Epithelial cell of esophagus (primary cell): ENCODE measurements at regions not wholly inside any gene's neighbourhood (a gene's known extent, or its start where the extent isn't known, plus 50 kb on each side); places are given as distances from the start of the nearest gene placed in this dataset.
A peak's percentile ranks its signal among the peaks of the same experiment; 100 is the strongest.

Source experiments
- DNase-seq: peaks from one replicate; pipeline ENCODE4 v3.0.0; 2010; ENCODE audit warnings: low read depth
- H3K4me3 ChIP-seq: 2 replicates; pipeline ENCODE4 v1.5.1; 2011; ENCODE audit warnings: mild to moderate bottlenecking, low read length, control low read depth
- TF ChIP-seq, protein P1 (sequence below): IDR thresholded peaks from 2 replicates; pipeline ENCODE4 v1.5.1; 2011; ENCODE audit warnings: low read depth, mild to moderate bottlenecking, low read length, control low read depth, inconsistent platforms; ENCODE audit not compliant: insufficient read depth; ENCODE audit errors: missing control alignments

DNA sequence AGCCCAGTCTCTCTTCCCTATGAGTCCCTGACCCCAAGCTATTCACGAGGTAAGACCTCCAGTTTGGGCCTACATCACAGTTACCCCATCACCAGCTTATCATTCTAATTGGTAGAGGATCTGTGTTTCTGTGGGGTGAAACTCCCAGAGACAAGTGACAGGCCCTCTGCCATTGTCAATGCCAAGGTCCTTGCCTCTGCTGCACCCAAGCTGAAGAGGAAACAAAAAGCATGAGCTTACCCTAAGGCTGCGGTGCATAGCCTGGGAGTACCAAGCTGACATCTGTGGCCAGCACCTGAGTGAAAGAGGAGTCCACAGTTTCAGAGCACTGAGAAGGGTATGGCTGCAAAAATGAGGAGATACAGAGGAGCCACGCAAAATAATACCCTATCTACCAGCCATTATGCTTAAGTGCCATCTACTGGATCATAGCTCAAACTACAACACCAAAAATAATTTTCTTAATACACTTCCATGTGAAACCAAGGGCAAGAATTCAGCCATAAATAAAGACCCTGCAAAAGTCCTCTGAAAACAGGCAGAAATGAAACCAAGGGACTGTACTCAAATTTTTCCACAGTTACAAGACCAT is 62.3 kb upstream of the ANO5 start:
- peak; percentile 5 for DNase-seq
- no peak overlapping the region for H3K4me3 ChIP-seq
- TF ChIP-seq, protein P1, sequence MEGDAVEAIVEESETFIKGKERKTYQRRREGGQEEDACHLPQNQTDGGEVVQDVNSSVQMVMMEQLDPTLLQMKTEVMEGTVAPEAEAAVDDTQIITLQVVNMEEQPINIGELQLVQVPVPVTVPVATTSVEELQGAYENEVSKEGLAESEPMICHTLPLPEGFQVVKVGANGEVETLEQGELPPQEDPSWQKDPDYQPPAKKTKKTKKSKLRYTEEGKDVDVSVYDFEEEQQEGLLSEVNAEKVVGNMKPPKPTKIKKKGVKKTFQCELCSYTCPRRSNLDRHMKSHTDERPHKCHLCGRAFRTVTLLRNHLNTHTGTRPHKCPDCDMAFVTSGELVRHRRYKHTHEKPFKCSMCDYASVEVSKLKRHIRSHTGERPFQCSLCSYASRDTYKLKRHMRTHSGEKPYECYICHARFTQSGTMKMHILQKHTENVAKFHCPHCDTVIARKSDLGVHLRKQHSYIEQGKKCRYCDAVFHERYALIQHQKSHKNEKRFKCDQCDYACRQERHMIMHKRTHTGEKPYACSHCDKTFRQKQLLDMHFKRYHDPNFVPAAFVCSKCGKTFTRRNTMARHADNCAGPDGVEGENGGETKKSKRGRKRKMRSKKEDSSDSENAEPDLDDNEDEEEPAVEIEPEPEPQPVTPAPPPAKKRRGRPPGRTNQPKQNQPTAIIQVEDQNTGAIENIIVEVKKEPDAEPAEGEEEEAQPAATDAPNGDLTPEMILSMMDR = peak; percentile 42

DNA sequence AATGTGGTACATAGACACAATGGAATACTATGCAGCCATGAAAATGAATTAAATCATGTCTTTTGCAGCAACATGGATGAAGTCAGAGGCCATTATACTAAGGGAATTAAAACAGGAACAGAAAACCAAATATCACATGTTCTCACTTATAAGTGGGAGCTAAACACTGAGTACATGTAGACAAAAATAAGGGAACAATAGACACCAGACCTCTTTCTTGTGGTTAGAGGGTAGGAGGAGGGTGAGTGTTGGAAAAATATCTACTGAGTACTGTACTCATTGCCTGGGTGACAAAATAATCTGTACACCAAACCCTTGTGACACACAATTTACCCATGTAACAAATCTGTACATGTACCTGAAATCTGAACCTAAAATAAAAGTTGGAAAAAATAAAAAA is 59.1 kb upstream of the ANO5 start:
- DNase-seq = no peak
- TF ChIP-seq, protein P1 = no peak
- no peak overlapping the region for H3K4me3 ChIP-seq

DNA sequence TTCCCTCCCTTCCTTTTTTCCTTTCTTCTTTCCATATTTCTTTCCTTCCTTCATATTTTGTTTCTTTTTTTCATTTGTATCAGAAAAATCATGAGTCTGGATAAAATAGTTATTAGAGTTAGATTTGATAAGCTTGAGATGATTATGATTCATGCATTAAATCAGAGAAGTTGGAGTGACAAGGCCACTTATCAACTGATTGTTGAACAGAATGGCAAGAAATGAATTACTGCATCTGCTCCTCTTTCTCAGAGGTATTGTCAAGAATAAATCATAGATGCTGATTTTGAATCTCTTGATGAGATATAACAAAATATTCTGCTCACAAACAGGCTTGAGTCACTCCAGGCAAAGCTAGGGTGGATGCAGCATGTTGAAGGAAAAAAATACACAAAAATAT is 54.6 kb upstream of the ANO5 start:
- H3K4me3 ChIP-seq = no peak overlapping the region
- TF ChIP-seq, protein P1 = no peak
- DNase-seq = no peak
